ENCODE measurements at regions not wholly inside any gene's neighbourhood (a gene's known extent, or its start where the extent isn't known, plus 50 kb on each side); places are given as distances from the start of the nearest gene placed in this dataset.
A peak's percentile ranks its signal among the peaks of the same experiment; 100 is the strongest.

GRCh38 chr2:241977557-241978300, 108.2 kb downstream of the RTP5 start:
- Mint-ChIP-seq H3K9me3 (no peaks in the 10 kb centered on the region), H3K27ac (no peak overlapping the region), H3K4me1 (no peaks in the 10 kb centered on the region), H3K4me3 (no peak overlapping the region), H3K36me3 (ENCODE audit: insufficient read depth in 1 of 3, low read depth in 3 of 3) (peaks cover 5 to 12% (median 5%) of the 10 kb centered on the region in 3 experiments), H3K27me3 (ENCODE audit: low read depth) (peaks cover 2% of the 10 kb centered on the region; the same call in 1 of the 2 replicates)
- H4K91ac ChIP-seq (ENCODE audit: insufficient read length, low read depth, low read length), result no peak overlapping the region
- H3K56ac ChIP-seq (ENCODE audit: insufficient read length, low read depth, low read length), result no peak overlapping the region
- H2BK15ac ChIP-seq (ENCODE audit: low read depth, low read length), result no peak overlapping the region
- no peak overlapping the region for H3K27ac ChIP-seq (ENCODE audit: insufficient read length, low read depth, low read length)
- H3K4me1 ChIP-seq (ENCODE audit: insufficient read depth, low read length), result no peaks in the 10 kb centered on the region
- no peak for TF ChIP-seq CTCF (conservative IDR thresholded peaks at IDR 0.05)
- H3K4me2 ChIP-seq (ENCODE audit: insufficient read depth, insufficient read length, low read length), result no peak overlapping the region
- no peak overlapping the region for H3K14ac ChIP-seq (ENCODE audit: insufficient read depth, low read length)
- H2AK5ac ChIP-seq (ENCODE audit: insufficient read length, low read length), result no peak overlapping the region
- no peak overlapping the region for H2BK20ac ChIP-seq (ENCODE audit: low read depth, low read length, poor library complexity, severe bottlenecking)
- no peak overlapping the region for H2AFZ ChIP-seq (ENCODE audit: low read length)
- no CpG with 5 or more reads among the region's 14 CpGs for WGBS (ENCODE audit: extremely low coverage, insufficient read length, low lambda C conversion rate)
- H3K79me2 ChIP-seq (ENCODE audit: insufficient read depth, low read length), result no peaks in the 10 kb centered on the region
- H2BK12ac ChIP-seq (ENCODE audit: insufficient read length, low read depth, low read length), result no peak overlapping the region
- no peaks in the 10 kb centered on the region for H4K20me1 ChIP-seq (ENCODE audit: control insufficient read depth, insufficient read depth, insufficient read length)
- H2BK5ac ChIP-seq (ENCODE audit: insufficient read length, low read length), result no peak overlapping the region
- no peak overlapping the region for H3T11ph ChIP-seq (ENCODE audit: low read length)
- no peak overlapping the region for H3K18ac ChIP-seq (ENCODE audit: insufficient read length, low read depth, low read length)
- H3K4ac ChIP-seq (ENCODE audit: low read depth, low read length), result no peak overlapping the region
- H3K9ac ChIP-seq (ENCODE audit: extremely low read depth, insufficient read length, low read length), result no peak overlapping the region
- H3K79me1 ChIP-seq (ENCODE audit: insufficient read depth, low read depth, low read length, poor library complexity, severe bottlenecking), result no peaks in the 10 kb centered on the region
- H3K23ac ChIP-seq (ENCODE audit: insufficient read length, low read depth, low read length), result no peak overlapping the region
- no peaks in the 10 kb centered on the region for H3K23me2 ChIP-seq (ENCODE audit: insufficient read length, low read depth, low read length, poor library complexity, severe bottlenecking)
- H4K8ac ChIP-seq (replicated peaks; ENCODE audit: insufficient read length, low read depth, low read length), result no peak overlapping the region
- H4K5ac ChIP-seq (ENCODE audit: insufficient read length, low read depth, low read length), result no peak overlapping the region
- no peaks in the 10 kb centered on the region for H3K27me3 ChIP-seq (ENCODE audit: insufficient read depth, low read length)
- H2BK120ac ChIP-seq (ENCODE audit: low read depth, low read length, poor library complexity, severe bottlenecking), result no peak overlapping the region
- peak; percentile 5 for DNase-seq
- H3K9me3 ChIP-seq (ENCODE audit: control insufficient read depth, low read depth, low read length), result no peaks in the 10 kb centered on the region
